ENCODE measurements at regions not wholly inside any gene's neighbourhood (a gene's known extent, or its start where the extent isn't known, plus 50 kb on each side); places are given as distances from the start of the nearest gene placed in this dataset.

GRCh38 chr5:28542987-28543386 lies 1504.6 kb upstream of the CDH9 start:
- Histone ChIP-seq H3K4me3 (ENCODE audit: low read depth, low read length) (no peak overlapping the region), H3K27me3 (ENCODE audit: control insufficient read depth, insufficient read depth, low read length) (no peaks in the 10 kb centered on the region), H3K36me3 (ENCODE audit: control insufficient read depth, insufficient read depth, low read length) (no peaks in the 10 kb centered on the region)
- TF ChIP-seq CTCF (IDR thresholded peaks at IDR 0.05; ENCODE audit: insufficient read depth, low read length, severe bottlenecking) = no peak
- FAIRE-seq (no peak), DNase-seq (ENCODE audit: low read depth) (peak; percentile 86)

- Histone ChIP-seq H3K36me3 (ENCODE audit: control insufficient read depth, insufficient read depth, low read length) (no peaks in the 10 kb centered on the region), H3K27me3 (ENCODE audit: control insufficient read depth, insufficient read depth, low read length) (no peaks in the 10 kb centered on the region), H3K4me3 (ENCODE audit: low read depth, low read length) (no peak overlapping the region)
- TF ChIP-seq CTCF (IDR thresholded peaks at IDR 0.05; ENCODE audit: insufficient read depth, low read length, severe bottlenecking) = no peak
- DNase-seq (ENCODE audit: low read depth) (peak; percentile 54), FAIRE-seq (no peak)
Observed at GRCh38 chr5:28523888-28524635, 1485.7 kb upstream of the CDH9 start.

GRCh38 chr5:28523416-28523815 lies 1485.0 kb upstream of the CDH9 start:
- Histone ChIP-seq H3K36me3 (ENCODE audit: control insufficient read depth, insufficient read depth, low read length) (no peaks in the 10 kb centered on the region), H3K4me3 (ENCODE audit: low read depth, low read length) (no peak overlapping the region), H3K27me3 (ENCODE audit: control insufficient read depth, insufficient read depth, low read length) (no peaks in the 10 kb centered on the region)
- TF ChIP-seq CTCF (IDR thresholded peaks at IDR 0.05; ENCODE audit: insufficient read depth, low read length, severe bottlenecking) = no peak
- FAIRE-seq (no peak), DNase-seq (ENCODE audit: low read depth) (no peak)

- DNase-seq (ENCODE audit: low read depth) (peak; percentile 10), FAIRE-seq (no peak)
- H3K36me3 ChIP-seq (ENCODE audit: control insufficient read depth, insufficient read depth, low read length) = no peaks in the 10 kb centered on the region
- TF ChIP-seq CTCF (IDR thresholded peaks at IDR 0.05; ENCODE audit: insufficient read depth, low read length, severe bottlenecking) = no peak
- H3K4me3 ChIP-seq (ENCODE audit: low read depth, low read length) = no peak overlapping the region
- H3K27me3 ChIP-seq (ENCODE audit: control insufficient read depth, insufficient read depth, low read length) = no peaks in the 10 kb centered on the region
Observed at GRCh38 chr5:28517691-28518090, 1479.3 kb upstream of the CDH9 start.

- Histone ChIP-seq H3K4me3 (ENCODE audit: low read depth, low read length) (no peak overlapping the region), H3K27me3 (ENCODE audit: control insufficient read depth, insufficient read depth, low read length) (no peaks in the 10 kb centered on the region), H3K36me3 (ENCODE audit: control insufficient read depth, insufficient read depth, low read length) (no peaks in the 10 kb centered on the region)
- DNase-seq (ENCODE audit: low read depth) (no peak), FAIRE-seq (no peak)
- no peak for TF ChIP-seq CTCF (IDR thresholded peaks at IDR 0.05; ENCODE audit: insufficient read depth, low read length, severe bottlenecking)
Observed at GRCh38 chr5:28516722-28517121, 1478.3 kb upstream of the CDH9 start.

- no peak for FAIRE-seq
Observed at GRCh38 chr5:28512648-28513047, 1474.3 kb upstream of the CDH9 start.

More at GRCh38 chr5:28512648-28513047, 1474.3 kb upstream of the CDH9 start:
- no peak for DNase-seq (ENCODE audit: low read depth)
- H3K27me3 ChIP-seq (ENCODE audit: control insufficient read depth, insufficient read depth, low read length) = no peaks in the 10 kb centered on the region
- TF ChIP-seq CTCF (IDR thresholded peaks at IDR 0.05; ENCODE audit: insufficient read depth, low read length, severe bottlenecking) = no peak
- no peak overlapping the region for H3K4me3 ChIP-seq (ENCODE audit: low read depth, low read length)
- no peaks in the 10 kb centered on the region for H3K36me3 ChIP-seq (ENCODE audit: control insufficient read depth, insufficient read depth, low read length)
